ENCODE measurements at regions not wholly inside any gene's neighbourhood (a gene's known extent, or its start where the extent isn't known, plus 50 kb on each side); places are given as distances from the start of the nearest gene placed in this dataset.
A peak's percentile ranks its signal among the peaks of the same experiment; 100 is the strongest.

DNA sequence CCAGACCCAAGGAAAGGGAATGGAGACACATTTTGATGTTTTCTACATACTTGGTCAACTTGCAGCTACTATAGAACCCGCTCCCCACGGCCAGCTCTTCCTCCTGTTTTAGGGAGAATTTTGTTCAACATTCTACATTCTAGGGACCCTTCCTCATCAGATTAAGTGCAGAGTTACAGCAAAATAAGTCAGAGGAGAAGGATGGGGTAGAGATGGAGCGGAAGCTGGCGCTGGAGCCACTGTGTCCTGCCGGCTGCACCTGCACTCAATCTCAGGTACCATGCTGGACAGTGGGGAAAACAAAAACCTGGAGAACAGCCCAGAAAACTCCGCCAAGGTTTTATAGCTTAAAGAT lies 79.4 kb upstream of the EN2 start:
- Histone ChIP-seq H3K4me2 (no peak overlapping the region; the same call in 1 of the 2 replicates), H3K9me2 (ENCODE audit: insufficient read depth) (no peaks in the 10 kb centered on the region), H2AFZ (no peak overlapping the region), H3K4me3 (no peak overlapping the region), H3K27me3 (ENCODE audit: insufficient read depth) (peaks cover 100% of the 10 kb centered on the region), H3K79me2 (replicated peaks; ENCODE audit: insufficient read depth) (no peaks in the 10 kb centered on the region), H3K36me3 (ENCODE audit: insufficient read depth) (no peaks in the 10 kb centered on the region), H4K20me1 (replicated peaks; ENCODE audit: insufficient read depth) (peaks cover 43% of the 10 kb centered on the region), H3K4me1 (ENCODE audit: insufficient read depth) (peaks cover 50% of the 10 kb centered on the region), H3K27ac (ENCODE audit: low read depth) (no peak overlapping the region), H3F3A (replicated peaks; ENCODE audit: low read depth) (peaks cover 36% of the 10 kb centered on the region)
- no peaks in the 10 kb centered on the region for H3K36me3 Mint-ChIP-seq (ENCODE audit: low read depth)
- no peak overlapping the region for H3K27ac Mint-ChIP-seq
- peaks cover 44% of the 10 kb centered on the region for H3K4me1 Mint-ChIP-seq
- peaks cover 98% of the 10 kb centered on the region for H3K27me3 Mint-ChIP-seq (ENCODE audit: insufficient read depth, low read depth, poor library complexity)
- DNase-seq (ENCODE audit: low spot score) (no peak), ATAC-seq (no peak)
- TF ChIP-seq ZNF331 (CRISPR knock-in tag; IDR thresholded peaks at IDR 0.05; ENCODE audit: low read depth) (no peak), EZH2 (IDR thresholded peaks at IDR 0.05; ENCODE audit: low read depth, unreplicated experiment) (peak; percentile 80), NANOG (IDR thresholded peaks at IDR 0.05; ENCODE audit: borderline replicate concordance) (no peak), EZH2phosphoT487 (IDR thresholded peaks at IDR 0.05; ENCODE audit: unreplicated experiment) (no peak)
- no peaks in the 10 kb centered on the region; the same call in 1 of the 3 replicates for H3K9me3 Mint-ChIP-seq
- no peak overlapping the region; the same call in 2 of the 3 replicates for H3K4me3 Mint-ChIP-seq

DNA sequence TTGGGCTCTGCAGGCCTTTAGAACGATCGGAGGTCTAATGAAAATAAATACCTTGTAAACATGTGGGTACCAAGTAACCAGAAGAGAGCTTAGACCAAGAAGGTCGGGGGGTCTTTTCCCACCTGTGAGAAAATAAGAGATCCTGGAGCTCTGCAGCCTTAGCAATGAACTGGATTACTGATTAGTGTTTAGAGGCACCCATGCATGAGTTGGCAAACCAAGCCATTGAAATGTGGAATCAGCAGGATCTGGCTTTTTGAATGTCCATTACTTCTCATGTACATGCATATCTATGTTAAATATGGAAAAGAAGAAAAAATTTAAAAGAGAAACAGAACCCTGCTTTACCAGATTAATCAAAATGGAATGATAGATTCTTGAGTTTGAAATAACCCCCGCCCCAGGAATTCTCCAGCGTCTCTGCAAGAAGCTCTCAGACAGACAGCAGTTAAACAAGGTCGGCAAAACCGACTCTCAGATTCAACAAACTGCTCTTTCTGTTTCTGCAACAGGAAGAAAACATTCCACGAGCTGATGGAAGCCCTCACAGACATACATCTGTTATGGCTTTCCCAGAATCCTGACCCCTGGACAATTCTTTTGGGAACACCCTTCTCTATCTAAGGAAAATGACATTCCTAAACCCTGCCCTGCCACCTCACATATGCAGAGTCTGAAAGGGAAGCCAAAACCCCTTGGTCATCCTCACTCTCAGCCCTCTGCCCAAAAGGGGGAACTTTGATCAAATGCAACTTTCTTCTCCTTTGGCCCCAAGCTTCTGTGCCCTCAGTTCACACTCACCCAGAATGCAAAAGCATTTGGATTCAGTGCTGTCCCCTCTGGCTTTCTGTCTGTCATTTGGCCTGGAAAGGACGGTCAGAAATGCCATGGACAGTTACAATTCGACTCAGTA lies 78.7 kb upstream of the EN2 start:
- peaks cover 49% of the 10 kb centered on the region for H3K4me1 ChIP-seq (ENCODE audit: insufficient read depth)
- ATAC-seq (no peak), DNase-seq (ENCODE audit: low spot score) (peak; percentile 43)
- Mint-ChIP-seq H3K36me3 (ENCODE audit: low read depth) (no peaks in the 10 kb centered on the region), H3K9me3 (no peaks in the 10 kb centered on the region; the same call in 2 of the 3 replicates), H3K4me1 (peaks cover 41% of the 10 kb centered on the region), H3K27ac (no peak overlapping the region), H3K27me3 (ENCODE audit: insufficient read depth, low read depth, poor library complexity) (peaks cover 99% of the 10 kb centered on the region), H3K4me3 (no peak overlapping the region)
- H2AFZ ChIP-seq = no peak overlapping the region
- H3F3A ChIP-seq (replicated peaks; ENCODE audit: low read depth) = peaks cover 36% of the 10 kb centered on the region
- no peak overlapping the region for H3K4me3 ChIP-seq
- H3K4me2 ChIP-seq = no peak overlapping the region; the same call in none of the 2 replicates
- peaks cover 43% of the 10 kb centered on the region for H4K20me1 ChIP-seq (replicated peaks; ENCODE audit: insufficient read depth)
- TF ChIP-seq EZH2 (IDR thresholded peaks at IDR 0.05; ENCODE audit: low read depth, unreplicated experiment) (peak; percentile 36), EZH2phosphoT487 (IDR thresholded peaks at IDR 0.05; ENCODE audit: unreplicated experiment) (no peak), ZNF331 (CRISPR knock-in tag; IDR thresholded peaks at IDR 0.05; ENCODE audit: low read depth) (no peak)
- peaks cover 100% of the 10 kb centered on the region for H3K27me3 ChIP-seq (ENCODE audit: insufficient read depth)
- H3K27ac ChIP-seq (ENCODE audit: low read depth) = no peak overlapping the region
- H3K79me2 ChIP-seq (replicated peaks; ENCODE audit: insufficient read depth) = no peaks in the 10 kb centered on the region
- H3K36me3 ChIP-seq (ENCODE audit: insufficient read depth) = no peaks in the 10 kb centered on the region
- no peaks in the 10 kb centered on the region for H3K9me2 ChIP-seq (ENCODE audit: insufficient read depth)

DNA sequence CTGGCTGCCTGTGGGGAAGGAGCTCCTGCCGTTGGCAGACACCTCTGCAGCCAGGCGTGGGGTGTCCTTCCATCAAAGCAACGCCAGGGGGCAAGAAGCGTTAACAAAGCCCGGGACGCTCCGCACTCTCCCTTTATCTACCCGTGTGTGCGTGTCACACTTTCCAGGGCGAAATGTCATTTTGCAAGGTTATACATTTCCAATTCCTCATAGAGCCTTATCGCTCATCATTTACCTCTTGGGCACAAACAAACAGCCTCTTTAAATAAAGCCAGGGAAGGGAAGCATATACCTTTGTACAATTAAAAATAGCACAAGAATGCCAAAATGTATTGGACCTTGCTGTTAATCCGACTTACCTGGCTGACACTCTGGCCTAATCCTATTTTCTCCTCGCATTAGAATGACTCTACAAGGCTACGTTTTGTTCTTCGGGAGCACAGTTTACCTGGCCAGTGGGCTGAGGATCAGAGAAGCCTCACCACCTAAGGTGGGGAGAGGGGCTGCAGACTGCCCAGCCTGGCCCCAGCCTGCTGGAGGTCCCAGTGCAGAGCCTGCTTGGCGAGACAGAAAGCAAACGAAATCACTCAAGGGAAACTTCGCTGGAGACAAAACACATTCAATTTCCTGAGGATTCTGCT lies 77.6 kb upstream of the EN2 start:
- peak; percentile 93 for DNase-seq (ENCODE audit: low spot score)
- H2AFZ ChIP-seq = no peak overlapping the region
- H3K9me3 Mint-ChIP-seq = no peaks in the 10 kb centered on the region; the same call in 1 of the 3 replicates
- no peaks in the 10 kb centered on the region for H3K9me2 ChIP-seq (ENCODE audit: insufficient read depth)
- 0 out of 2 replicates have a peak overlapping the region, but pooled peaks have one; percentile 17 for H3K4me3 ChIP-seq
- H3K36me3 ChIP-seq (ENCODE audit: insufficient read depth) = no peaks in the 10 kb centered on the region
- H3F3A ChIP-seq (replicated peaks; ENCODE audit: low read depth) = peaks cover 31% of the 10 kb centered on the region
- H3K27me3 Mint-ChIP-seq (ENCODE audit: insufficient read depth, low read depth, poor library complexity) = peaks cover 99% of the 10 kb centered on the region
- H3K27ac Mint-ChIP-seq = no peak overlapping the region
- H3K36me3 Mint-ChIP-seq (ENCODE audit: low read depth) = no peaks in the 10 kb centered on the region
- no peak overlapping the region for H3K4me2 ChIP-seq
- no peak overlapping the region for H3K27ac ChIP-seq (ENCODE audit: low read depth)
- H3K79me2 ChIP-seq (replicated peaks; ENCODE audit: insufficient read depth) = no peaks in the 10 kb centered on the region
- peaks cover 98% of the 10 kb centered on the region for H3K27me3 ChIP-seq (ENCODE audit: insufficient read depth)
- peak; percentile 51 for ATAC-seq
- no peak overlapping the region for H3K4me3 Mint-ChIP-seq
- peaks cover 44% of the 10 kb centered on the region for H3K4me1 ChIP-seq (ENCODE audit: insufficient read depth)
- peaks cover 38% of the 10 kb centered on the region for H3K4me1 Mint-ChIP-seq
- H4K20me1 ChIP-seq (replicated peaks; ENCODE audit: insufficient read depth) = peaks cover 41% of the 10 kb centered on the region
- TF ChIP-seq, protein P1, sequence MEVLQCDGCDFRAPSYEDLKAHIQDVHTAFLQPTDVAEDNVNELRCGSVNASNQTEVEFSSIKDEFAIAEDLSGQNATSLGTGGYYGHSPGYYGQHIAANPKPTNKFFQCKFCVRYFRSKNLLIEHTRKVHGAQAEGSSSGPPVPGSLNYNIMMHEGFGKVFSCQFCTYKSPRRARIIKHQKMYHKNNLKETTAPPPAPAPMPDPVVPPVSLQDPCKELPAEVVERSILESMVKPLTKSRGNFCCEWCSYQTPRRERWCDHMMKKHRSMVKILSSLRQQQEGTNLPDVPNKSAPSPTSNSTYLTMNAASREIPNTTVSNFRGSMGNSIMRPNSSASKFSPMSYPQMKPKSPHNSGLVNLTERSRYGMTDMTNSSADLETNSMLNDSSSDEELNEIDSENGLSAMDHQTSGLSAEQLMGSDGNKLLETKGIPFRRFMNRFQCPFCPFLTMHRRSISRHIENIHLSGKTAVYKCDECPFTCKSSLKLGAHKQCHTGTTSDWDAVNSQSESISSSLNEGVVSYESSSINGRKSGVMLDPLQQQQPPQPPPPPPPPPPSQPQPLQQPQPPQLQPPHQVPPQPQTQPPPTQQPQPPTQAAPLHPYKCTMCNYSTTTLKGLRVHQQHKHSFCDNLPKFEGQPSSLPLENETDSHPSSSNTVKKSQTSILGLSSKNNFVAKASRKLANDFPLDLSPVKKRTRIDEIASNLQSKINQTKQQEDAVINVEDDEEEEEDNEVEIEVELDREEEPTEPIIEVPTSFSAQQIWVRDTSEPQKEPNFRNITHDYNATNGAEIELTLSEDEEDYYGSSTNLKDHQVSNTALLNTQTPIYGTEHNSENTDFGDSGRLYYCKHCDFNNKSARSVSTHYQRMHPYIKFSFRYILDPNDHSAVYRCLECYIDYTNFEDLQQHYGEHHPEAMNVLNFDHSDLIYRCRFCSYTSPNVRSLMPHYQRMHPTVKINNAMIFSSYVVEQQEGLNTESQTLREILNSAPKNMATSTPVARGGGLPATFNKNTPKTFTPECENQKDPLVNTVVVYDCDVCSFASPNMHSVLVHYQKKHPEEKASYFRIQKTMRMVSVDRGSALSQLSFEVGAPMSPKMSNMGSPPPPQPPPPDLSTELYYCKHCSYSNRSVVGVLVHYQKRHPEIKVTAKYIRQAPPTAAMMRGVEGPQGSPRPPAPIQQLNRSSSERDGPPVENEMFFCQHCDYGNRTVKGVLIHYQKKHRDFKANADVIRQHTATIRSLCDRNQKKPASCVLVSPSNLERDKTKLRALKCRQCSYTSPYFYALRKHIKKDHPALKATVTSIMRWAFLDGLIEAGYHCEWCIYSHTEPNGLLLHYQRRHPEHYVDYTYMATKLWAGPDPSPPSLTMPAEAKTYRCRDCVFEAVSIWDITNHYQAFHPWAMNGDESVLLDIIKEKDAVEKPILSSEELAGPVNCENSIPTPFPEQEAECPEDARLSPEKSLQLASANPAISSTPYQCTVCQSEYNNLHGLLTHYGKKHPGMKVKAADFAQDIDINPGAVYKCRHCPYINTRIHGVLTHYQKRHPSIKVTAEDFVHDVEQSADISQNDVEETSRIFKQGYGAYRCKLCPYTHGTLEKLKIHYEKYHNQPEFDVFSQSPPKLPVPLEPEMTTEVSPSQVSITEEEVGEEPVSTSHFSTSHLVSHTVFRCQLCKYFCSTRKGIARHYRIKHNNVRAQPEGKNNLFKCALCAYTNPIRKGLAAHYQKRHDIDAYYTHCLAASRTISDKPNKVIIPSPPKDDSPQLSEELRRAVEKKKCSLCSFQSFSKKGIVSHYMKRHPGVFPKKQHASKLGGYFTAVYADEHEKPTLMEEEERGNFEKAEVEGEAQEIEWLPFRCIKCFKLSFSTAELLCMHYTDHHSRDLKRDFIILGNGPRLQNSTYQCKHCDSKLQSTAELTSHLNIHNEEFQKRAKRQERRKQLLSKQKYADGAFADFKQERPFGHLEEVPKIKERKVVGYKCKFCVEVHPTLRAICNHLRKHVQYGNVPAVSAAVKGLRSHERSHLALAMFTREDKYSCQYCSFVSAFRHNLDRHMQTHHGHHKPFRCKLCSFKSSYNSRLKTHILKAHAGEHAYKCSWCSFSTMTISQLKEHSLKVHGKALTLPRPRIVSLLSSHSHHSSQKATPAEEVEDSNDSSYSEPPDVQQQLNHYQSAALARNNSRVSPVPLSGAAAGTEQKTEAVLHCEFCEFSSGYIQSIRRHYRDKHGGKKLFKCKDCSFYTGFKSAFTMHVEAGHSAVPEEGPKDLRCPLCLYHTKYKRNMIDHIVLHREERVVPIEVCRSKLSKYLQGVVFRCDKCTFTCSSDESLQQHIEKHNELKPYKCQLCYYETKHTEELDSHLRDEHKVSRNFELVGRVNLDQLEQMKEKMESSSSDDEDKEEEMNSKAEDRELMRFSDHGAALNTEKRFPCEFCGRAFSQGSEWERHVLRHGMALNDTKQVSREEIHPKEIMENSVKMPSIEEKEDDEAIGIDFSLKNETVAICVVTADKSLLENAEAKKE (CRISPR knock-in tag; IDR thresholded peaks at IDR 0.05) = no peak
- peak; percentile 91 for TF ChIP-seq EZH2 (IDR thresholded peaks at IDR 0.05; ENCODE audit: low read depth, unreplicated experiment)

All from GM23338 (cell line).